Tibial nerve (tissue), 4 donors: ENCODE measurements at regions not wholly inside any gene's neighbourhood (a gene's known extent, or its start where the extent isn't known, plus 50 kb on each side); places are given as distances from the start of the nearest gene placed in this dataset.
"Not testable (repeated sequence)": the region's sequence is repeated elsewhere in the genome, so short reads cannot be mapped to it uniquely, and the experiment has no call there.

Source experiments
- DNase-seq, 2 donors: peaks; one replicate each; pipeline ENCODE4 v3.0.0-alpha.2; 2019; ENCODE audit warnings: low spot score in 2 of 2
- H3K27ac ChIP-seq, 4 donors: fragments of 200-600 bp; sonication (generic) in 3 of 4; one replicate each; pipeline ENCODE4 v1.5.1; 2017 to 2019; ENCODE audit warnings: mild to moderate bottlenecking in 1 of 4
- H3K27me3 ChIP-seq, 2 donors: fragments of 200-600 bp; sonication (generic) in 1 of 2; one replicate each; pipeline versions ENCODE4 v1.5.1 to v1.6.0; 2017 to 2019
- H3K36me3 ChIP-seq, 3 donors: fragments of 200-600 bp; sonication (generic); one replicate each; pipeline ENCODE4 v1.5.1; 2018 to 2019
- H3K4me1 ChIP-seq, 4 donors: fragments of 200-600 bp; sonication (generic) in 3 of 4; one replicate each; pipeline ENCODE4 v1.5.1; 2017 to 2019
- H3K4me3 ChIP-seq, 4 donors: fragments of 200-600 bp; sonication (generic) in 3 of 4; one replicate each; pipeline ENCODE4 v1.5.1; 2017 to 2019; ENCODE audit warnings: mild to moderate bottlenecking in 1 of 4, moderate library complexity in 1 of 4
- H3K9me3 ChIP-seq, 4 donors: fragments of 200-600 bp; sonication (generic) in 3 of 4; one replicate each; pipeline ENCODE4 v1.5.1; 2017 to 2019
- CTCF ChIP-seq, 5 experiments: fragments of 200-600 bp in 3 of 5; fragments of 450-650 bp in 2 of 5; sonication (generic) in 3 of 5; IDR thresholded peaks; one replicate each; pipeline ENCODE4 v1.5.1; 2016 to 2019; ENCODE audit warnings: antibody characterized with exemption in 5 of 5, mild to moderate bottlenecking in 3 of 5, moderate library complexity in 2 of 5
- EP300 ChIP-seq, 2 donors: sonication (generic); formaldehyde crosslinking; IDR thresholded peaks; one replicate each; pipeline ENCODE4 v1.6.1; 2017; ENCODE audit warnings: antibody characterized with exemption in 2 of 2, mild to moderate bottlenecking in 1 of 2
- POLR2A ChIP-seq, 2 donors: fragments of 450-650 bp; IDR thresholded peaks; one replicate each; pipeline ENCODE4 v1.6.1; 2017; ENCODE audit warnings: antibody characterized with exemption in 2 of 2, mild to moderate bottlenecking in 2 of 2, moderate library complexity in 2 of 2
- WGBS, 2 donors: methylation state at CpG; one replicate each; pipeline ENCODE4 v1.1.5; 2018; 5-methylcytosine and 5-hydroxymethylcytosine counted together

GRCh38 chr3:182327196-182327681 is 466.1 kb upstream of the ATP11B start:
- H3K27me3 ChIP-seq: no peaks in the 10 kb centered on the region
- TF ChIP-seq CTCF (IDR thresholded peaks at IDR 0.05) (no peak), EP300 (IDR thresholded peaks at IDR 0.05) (no peak), POLR2A (IDR thresholded peaks at IDR 0.05) (no peak)
- DNase-seq: no peak
- no peak overlapping the region for H3K4me3 ChIP-seq
- no peaks in the 10 kb centered on the region for H3K36me3 ChIP-seq
- no peaks in the 10 kb centered on the region for H3K9me3 ChIP-seq
- peaks cover 0 to 7% (median 0%) of the 10 kb centered on the region in 4 donors for H3K4me1 ChIP-seq
- 20 to 24% methylated on average over 10 of the region's 10 CpGs for WGBS, 2 donors
- H3K27ac ChIP-seq: peak overlapping the region in 1 of 4 donors; percentile 56

DNA sequence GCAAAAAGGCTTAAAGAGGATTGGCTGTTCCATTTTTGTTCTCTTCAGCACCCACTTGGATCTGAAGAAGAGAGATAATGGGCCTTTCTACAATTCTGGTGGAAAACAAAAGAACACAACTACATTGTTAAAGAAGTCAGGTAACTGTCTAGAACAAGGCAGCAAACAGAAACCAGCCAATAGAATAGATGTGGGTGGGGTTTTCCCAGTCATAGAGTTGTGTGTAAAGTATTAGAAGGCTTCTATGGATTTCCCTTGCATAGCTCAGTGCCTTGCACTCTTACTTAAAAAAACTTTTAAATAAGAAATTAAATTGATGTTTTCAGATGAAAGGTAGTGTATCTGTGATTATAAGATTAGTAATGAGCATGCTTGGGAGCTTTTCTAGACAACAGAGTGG is 462.7 kb upstream of the ATP11B start:
- no peak overlapping the region for H3K27ac ChIP-seq
- no peaks in the 10 kb centered on the region for H3K36me3 ChIP-seq
- H3K27me3 ChIP-seq: no peaks in the 10 kb centered on the region
- H3K4me1 ChIP-seq: peaks cover 0 to 7% (median 0%) of the 10 kb centered on the region in 4 donors
- no peak overlapping the region for H3K4me3 ChIP-seq
- TF ChIP-seq CTCF (IDR thresholded peaks at IDR 0.05): no peak
- no peak for TF ChIP-seq POLR2A (IDR thresholded peaks at IDR 0.05)
- no peak for TF ChIP-seq EP300 (IDR thresholded peaks at IDR 0.05)
- peaks cover 0 to 6% (median 0%) of the 10 kb centered on the region in 4 donors for H3K9me3 ChIP-seq
- DNase-seq: no peak

DNA sequence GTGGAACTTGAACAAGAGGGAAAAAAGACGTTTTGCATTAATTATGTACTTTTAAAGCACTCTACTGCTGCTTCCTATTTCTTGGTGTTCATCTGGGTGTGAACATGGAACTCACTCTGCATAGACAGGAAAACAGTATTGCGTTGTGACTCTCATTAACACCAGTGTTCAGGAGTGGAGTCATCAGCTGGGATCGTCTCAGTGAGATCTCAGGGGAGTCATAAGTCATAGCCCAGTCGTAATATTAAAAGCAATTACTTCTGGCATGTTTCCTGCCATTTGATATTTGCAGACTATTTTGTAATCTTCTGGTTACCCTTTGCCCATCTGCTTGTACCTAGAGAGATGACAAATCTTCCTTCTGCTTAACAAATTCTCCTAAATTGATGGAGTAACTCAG is 462.0 kb upstream of the ATP11B start:
- TF ChIP-seq POLR2A (IDR thresholded peaks at IDR 0.05): no peak
- peak in 1 of 2 donors; percentile 23 for TF ChIP-seq EP300 (IDR thresholded peaks at IDR 0.05)
- no peaks in the 10 kb centered on the region for H3K27me3 ChIP-seq
- 48 to 50% methylated on average over 4 of the region's 4 CpGs for WGBS, 2 donors
- peak in 1 of 2 donors; percentile 38 for DNase-seq
- H3K9me3 ChIP-seq: peaks cover 0 to 7% (median 0%) of the 10 kb centered on the region in 4 donors
- no peaks in the 10 kb centered on the region for H3K36me3 ChIP-seq
- H3K4me1 ChIP-seq: peaks cover 0 to 7% (median 0%) of the 10 kb centered on the region in 4 donors
- H3K4me3 ChIP-seq: no peak overlapping the region
- no peak overlapping the region for H3K27ac ChIP-seq

DNA sequence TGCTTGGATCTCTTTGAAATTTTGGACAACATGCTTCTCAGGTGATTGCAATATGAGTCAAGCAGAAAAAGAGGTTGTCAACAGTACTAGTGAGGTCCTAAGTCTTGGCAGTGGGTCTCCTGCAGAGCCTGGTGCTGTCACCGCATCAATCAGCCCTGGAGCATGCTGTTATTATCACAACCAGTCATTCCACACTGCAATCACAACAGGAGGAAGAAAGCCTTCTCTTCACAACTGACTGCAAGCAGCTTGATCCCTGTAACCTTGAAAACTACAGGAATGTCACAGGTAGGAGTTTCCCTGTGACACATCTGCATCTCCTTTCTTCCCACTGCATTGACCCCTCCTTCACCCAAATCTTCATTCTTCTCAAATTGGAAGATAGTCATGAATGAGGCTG is 451.1 kb upstream of the ATP11B start:
- Histone ChIP-seq H3K4me3 (no peak overlapping the region), H3K36me3 (no peaks in the 10 kb centered on the region), H3K27ac (no peak overlapping the region), H3K27me3 (no peaks in the 10 kb centered on the region), H3K4me1 (no peaks in the 10 kb centered on the region), H3K9me3 (peaks cover 0 to 9% (median 0%) of the 10 kb centered on the region in 4 donors)
- WGBS, 2 donors: 36 to 58% methylated on average over 1 of the region's 1 CpG
- TF ChIP-seq EP300 (IDR thresholded peaks at IDR 0.05): no peak
- no peak for TF ChIP-seq CTCF (IDR thresholded peaks at IDR 0.05)
- TF ChIP-seq POLR2A (IDR thresholded peaks at IDR 0.05): no peak
- DNase-seq: no peak

DNA sequence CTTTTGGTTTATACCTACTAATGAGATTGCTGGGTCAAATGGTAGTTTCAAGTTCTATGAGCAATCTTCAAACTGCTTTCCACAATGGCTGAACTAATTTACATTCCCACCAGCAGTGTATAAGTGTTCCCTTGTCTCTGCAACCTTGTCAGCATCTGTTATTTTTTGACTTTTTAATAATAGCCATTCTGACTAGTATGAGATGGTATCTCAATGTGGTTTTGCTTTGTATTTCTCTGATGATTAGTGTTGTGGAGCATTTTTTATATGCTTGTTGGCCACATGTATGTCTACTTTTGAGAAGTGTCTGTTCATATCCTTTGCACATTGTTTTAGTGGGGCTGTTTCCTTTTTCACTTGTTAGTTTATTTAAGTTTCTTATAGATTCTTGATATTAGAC is 449.3 kb upstream of the ATP11B start:
- DNase-seq, H3K27ac ChIP-seq, H3K4me1 ChIP-seq, H3K27me3 ChIP-seq, H3K9me3 ChIP-seq, H3K36me3 ChIP-seq, H3K4me3 ChIP-seq: not testable (repeated sequence)

DNA sequence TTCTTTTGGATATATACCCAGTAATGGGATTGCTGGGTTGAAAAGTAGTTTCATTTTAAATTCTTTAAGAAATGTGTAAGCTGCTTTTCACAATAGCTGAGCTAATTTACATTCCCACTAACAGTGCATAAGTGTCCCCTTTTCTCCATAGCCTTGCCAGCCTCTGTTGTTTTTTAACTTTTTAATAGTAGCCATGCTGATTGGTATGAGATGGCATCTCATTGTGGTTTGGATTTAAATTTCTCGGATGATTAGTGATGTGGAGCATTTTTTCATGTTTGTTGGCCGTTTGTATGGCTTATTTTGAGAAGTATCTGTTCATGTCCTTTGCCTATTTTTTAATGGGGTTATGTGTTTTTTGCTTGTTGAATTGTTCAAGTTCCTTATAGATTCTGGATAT is 444.3 kb upstream of the ATP11B start:
- Histone ChIP-seq H3K36me3 (no peaks in the 10 kb centered on the region), H3K27ac (no peak overlapping the region), H3K4me3 (no peak overlapping the region), H3K4me1 (no peaks in the 10 kb centered on the region), H3K9me3 (peaks cover 0 to 9% (median 0%) of the 10 kb centered on the region in 4 donors), H3K27me3 (no peaks in the 10 kb centered on the region)
- 20 to 31% methylated on average over 2 of the region's 2 CpGs for WGBS, 2 donors
- DNase-seq: no peak
- TF ChIP-seq EP300 (IDR thresholded peaks at IDR 0.05): no peak
- TF ChIP-seq POLR2A (IDR thresholded peaks at IDR 0.05): no peak
- no peak for TF ChIP-seq CTCF (IDR thresholded peaks at IDR 0.05)
